Gastrocnemius medialis (tissue), 4 donors: ENCODE measurements at regions not wholly inside any gene's neighbourhood (a gene's known extent, or its start where the extent isn't known, plus 50 kb on each side); places are given as distances from the start of the nearest gene placed in this dataset.

Source experiments
- POLR2A ChIP-seq, 2 donors: fragments of 450-650 bp; IDR thresholded peaks; one replicate each; pipeline ENCODE4 v1.6.1; 2017; ENCODE audit warnings: antibody characterized with exemption in 2 of 2, mild to moderate bottlenecking in 2 of 2, moderate library complexity in 2 of 2
- TF ChIP-seq, protein P1 (sequence below), 5 experiments: fragments of 450-650 bp in 3 of 5; fragments of 200-600 bp in 2 of 5; sonication (generic) in 2 of 5; IDR thresholded peaks in 4 of 5; conservative IDR thresholded peaks in 1 of 5; 1 replicate in 4 of 5; 2 replicates in 1 of 5; pipeline ENCODE4 v1.5.1; 2016 to 2019; ENCODE audit warnings: antibody characterized with exemption in 5 of 5, mild to moderate bottlenecking in 3 of 5, moderate library complexity in 3 of 5

DNA sequence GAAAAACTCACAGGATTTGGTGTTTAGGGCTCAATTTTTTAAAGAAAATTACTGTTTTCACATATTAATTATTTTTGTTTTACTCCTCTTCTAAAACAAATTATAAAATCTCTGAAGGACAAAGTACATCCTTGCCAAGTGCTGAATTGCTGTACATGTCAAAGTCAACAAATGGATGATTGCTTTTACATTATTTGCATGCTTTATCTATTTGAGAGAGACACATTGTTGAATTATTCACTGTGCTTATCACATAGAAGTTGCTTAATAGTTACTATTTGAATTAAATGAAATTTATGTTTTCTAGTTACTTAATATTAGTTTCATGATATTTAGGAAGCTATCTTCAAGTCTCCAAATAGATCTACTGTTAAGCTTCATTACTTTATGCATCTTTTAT lies 318.6 kb upstream of the PTCHD4 start:
- TF ChIP-seq, protein P1, sequence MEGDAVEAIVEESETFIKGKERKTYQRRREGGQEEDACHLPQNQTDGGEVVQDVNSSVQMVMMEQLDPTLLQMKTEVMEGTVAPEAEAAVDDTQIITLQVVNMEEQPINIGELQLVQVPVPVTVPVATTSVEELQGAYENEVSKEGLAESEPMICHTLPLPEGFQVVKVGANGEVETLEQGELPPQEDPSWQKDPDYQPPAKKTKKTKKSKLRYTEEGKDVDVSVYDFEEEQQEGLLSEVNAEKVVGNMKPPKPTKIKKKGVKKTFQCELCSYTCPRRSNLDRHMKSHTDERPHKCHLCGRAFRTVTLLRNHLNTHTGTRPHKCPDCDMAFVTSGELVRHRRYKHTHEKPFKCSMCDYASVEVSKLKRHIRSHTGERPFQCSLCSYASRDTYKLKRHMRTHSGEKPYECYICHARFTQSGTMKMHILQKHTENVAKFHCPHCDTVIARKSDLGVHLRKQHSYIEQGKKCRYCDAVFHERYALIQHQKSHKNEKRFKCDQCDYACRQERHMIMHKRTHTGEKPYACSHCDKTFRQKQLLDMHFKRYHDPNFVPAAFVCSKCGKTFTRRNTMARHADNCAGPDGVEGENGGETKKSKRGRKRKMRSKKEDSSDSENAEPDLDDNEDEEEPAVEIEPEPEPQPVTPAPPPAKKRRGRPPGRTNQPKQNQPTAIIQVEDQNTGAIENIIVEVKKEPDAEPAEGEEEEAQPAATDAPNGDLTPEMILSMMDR (IDR thresholded peaks at IDR 0.05 in 4 of 5, conservative IDR thresholded peaks at IDR 0.05 in 1 of 5), result no peak
- TF ChIP-seq POLR2A (IDR thresholded peaks at IDR 0.05), result no peak
